ENCODE measurements at regions not wholly inside any gene's neighbourhood (a gene's known extent, or its start where the extent isn't known, plus 50 kb on each side); places are given as distances from the start of the nearest gene placed in this dataset.

GRCh38 chr6:139565591-139565990 lies 191.1 kb upstream of the CITED2 start:
- no peaks in the 10 kb centered on the region for H3K9me3 ChIP-seq (ENCODE audit: control insufficient read depth, insufficient read depth, low read length)
- no peaks in the 10 kb centered on the region for H3K27me3 ChIP-seq (ENCODE audit: control insufficient read depth, insufficient read depth, low read length)
- H3K4me1 ChIP-seq (ENCODE audit: control insufficient read depth, insufficient read depth, low read length) = peaks cover 2% of the 10 kb centered on the region
- no peak overlapping the region for H3K9ac ChIP-seq (ENCODE audit: low read depth, low read length)
- H3K4me3 ChIP-seq (ENCODE audit: low read depth, low read length) = no peak overlapping the region
- H3K36me3 ChIP-seq (ENCODE audit: control insufficient read depth, insufficient read depth, low read length) = no peaks in the 10 kb centered on the region

- Histone ChIP-seq H3K4me3 (ENCODE audit: low read depth, low read length) (no peak overlapping the region), H3K27me3 (ENCODE audit: control insufficient read depth, insufficient read depth, low read length) (no peaks in the 10 kb centered on the region), H3K36me3 (ENCODE audit: control insufficient read depth, insufficient read depth, low read length) (no peaks in the 10 kb centered on the region), H3K4me1 (ENCODE audit: control insufficient read depth, insufficient read depth, low read length) (no peaks in the 10 kb centered on the region), H3K9me3 (ENCODE audit: control insufficient read depth, insufficient read depth, low read length) (no peaks in the 10 kb centered on the region), H3K9ac (ENCODE audit: low read depth, low read length) (no peak overlapping the region)
These were observed 183.1 kb upstream of the CITED2 start for GRCh38 chr6:139557547-139557946.

DNA sequence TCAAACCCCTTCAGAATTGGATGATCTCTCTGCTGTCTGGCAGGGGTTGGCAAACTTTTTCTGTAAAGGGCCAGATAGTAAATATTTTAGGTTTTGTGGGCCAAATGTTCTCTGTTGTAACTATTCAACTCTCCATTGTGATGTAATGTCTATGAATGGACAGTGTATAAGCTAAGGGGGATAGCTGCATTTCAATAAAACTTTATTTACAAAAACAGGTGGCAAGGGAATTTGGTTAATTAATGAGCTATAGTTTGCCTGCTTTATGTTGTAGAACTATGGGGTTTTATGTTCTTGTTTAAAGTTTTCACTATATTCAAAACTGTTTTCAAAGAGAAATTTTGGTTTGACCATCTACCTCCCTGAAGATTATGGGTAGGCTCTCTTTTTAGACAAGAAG lies 182.1 kb upstream of the CITED2 start:
- H3K4me3 ChIP-seq (ENCODE audit: low read depth, low read length) = no peak overlapping the region
- H3K9ac ChIP-seq (ENCODE audit: low read depth, low read length) = no peak overlapping the region
- no peaks in the 10 kb centered on the region for H3K9me3 ChIP-seq (ENCODE audit: control insufficient read depth, insufficient read depth, low read length)
- no peaks in the 10 kb centered on the region for H3K27me3 ChIP-seq (ENCODE audit: control insufficient read depth, insufficient read depth, low read length)
- no peaks in the 10 kb centered on the region for H3K36me3 ChIP-seq (ENCODE audit: control insufficient read depth, insufficient read depth, low read length)
- no peaks in the 10 kb centered on the region for H3K4me1 ChIP-seq (ENCODE audit: control insufficient read depth, insufficient read depth, low read length)

GRCh38 chr6:139553916-139554315 lies 179.5 kb upstream of the CITED2 start:
- Histone ChIP-seq H3K4me3 (ENCODE audit: low read depth, low read length) (no peak overlapping the region), H3K4me1 (ENCODE audit: control insufficient read depth, insufficient read depth, low read length) (no peaks in the 10 kb centered on the region), H3K27me3 (ENCODE audit: control insufficient read depth, insufficient read depth, low read length) (no peaks in the 10 kb centered on the region), H3K9me3 (ENCODE audit: control insufficient read depth, insufficient read depth, low read length) (no peaks in the 10 kb centered on the region), H3K36me3 (ENCODE audit: control insufficient read depth, insufficient read depth, low read length) (no peaks in the 10 kb centered on the region), H3K9ac (ENCODE audit: low read depth, low read length) (no peak overlapping the region)

GRCh38 chr6:139551376-139551775 lies 176.9 kb upstream of the CITED2 start:
- Histone ChIP-seq H3K27me3 (ENCODE audit: control insufficient read depth, insufficient read depth, low read length) (no peaks in the 10 kb centered on the region), H3K4me3 (ENCODE audit: low read depth, low read length) (no peak overlapping the region), H3K36me3 (ENCODE audit: control insufficient read depth, insufficient read depth, low read length) (no peaks in the 10 kb centered on the region), H3K9me3 (ENCODE audit: control insufficient read depth, insufficient read depth, low read length) (no peaks in the 10 kb centered on the region), H3K9ac (ENCODE audit: low read depth, low read length) (no peak overlapping the region), H3K4me1 (ENCODE audit: control insufficient read depth, insufficient read depth, low read length) (no peaks in the 10 kb centered on the region)

DNA sequence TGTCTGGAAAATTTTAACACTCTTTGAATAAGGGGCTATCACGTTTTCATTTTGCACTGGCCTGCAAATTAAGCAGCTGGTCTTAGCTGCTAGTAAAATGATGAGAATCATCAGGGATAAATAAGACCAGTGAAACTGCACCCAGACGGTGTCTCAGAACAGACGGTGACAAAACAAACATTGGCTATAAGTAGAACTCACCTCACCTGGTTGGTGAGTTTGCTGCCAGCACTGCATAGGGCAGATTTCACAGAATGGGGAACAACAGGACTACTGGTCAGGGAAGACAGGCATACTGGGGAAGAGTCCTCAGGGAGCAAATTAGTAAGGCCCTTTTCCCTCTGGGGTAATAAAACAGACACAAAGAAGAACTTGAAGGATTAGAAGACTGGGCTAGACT lies 175.9 kb upstream of the CITED2 start:
- Histone ChIP-seq H3K36me3 (ENCODE audit: control insufficient read depth, insufficient read depth, low read length) (no peaks in the 10 kb centered on the region), H3K9me3 (ENCODE audit: control insufficient read depth, insufficient read depth, low read length) (no peaks in the 10 kb centered on the region), H3K4me1 (ENCODE audit: control insufficient read depth, insufficient read depth, low read length) (no peaks in the 10 kb centered on the region), H3K4me3 (ENCODE audit: low read depth, low read length) (no peak overlapping the region), H3K27me3 (ENCODE audit: control insufficient read depth, insufficient read depth, low read length) (no peaks in the 10 kb centered on the region), H3K9ac (ENCODE audit: low read depth, low read length) (no peak overlapping the region)

DNA sequence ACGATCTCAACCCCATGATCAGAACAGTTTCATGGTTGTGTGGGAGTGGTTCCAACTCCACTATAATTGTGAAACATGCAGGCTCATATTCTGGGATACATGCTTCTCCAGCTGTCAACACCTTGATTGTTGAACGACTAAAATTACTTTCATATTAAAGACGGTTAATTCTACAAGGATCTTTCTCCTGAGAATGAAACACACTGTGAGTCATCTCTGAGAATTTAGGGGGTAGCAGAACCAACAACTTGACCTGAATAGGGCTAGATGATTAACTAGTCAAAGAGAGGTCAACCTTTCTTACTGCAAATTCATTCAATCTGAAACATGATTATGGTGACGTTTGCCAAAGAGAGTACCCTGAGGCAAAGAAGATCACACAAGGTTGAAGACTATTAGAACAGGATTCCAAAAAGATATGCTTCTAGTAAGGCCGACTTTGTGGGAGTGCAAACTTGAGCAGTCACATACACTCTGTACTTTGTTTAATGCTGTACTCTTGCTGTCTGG lies 175.2 kb upstream of the CITED2 start:
- Histone ChIP-seq H3K9ac (ENCODE audit: low read depth, low read length) (no peak overlapping the region), H3K27me3 (ENCODE audit: control insufficient read depth, insufficient read depth, low read length) (no peaks in the 10 kb centered on the region), H3K36me3 (ENCODE audit: control insufficient read depth, insufficient read depth, low read length) (no peaks in the 10 kb centered on the region), H3K4me1 (ENCODE audit: control insufficient read depth, insufficient read depth, low read length) (no peaks in the 10 kb centered on the region), H3K9me3 (ENCODE audit: control insufficient read depth, insufficient read depth, low read length) (no peaks in the 10 kb centered on the region), H3K4me3 (ENCODE audit: low read depth, low read length) (no peak overlapping the region)

DNA sequence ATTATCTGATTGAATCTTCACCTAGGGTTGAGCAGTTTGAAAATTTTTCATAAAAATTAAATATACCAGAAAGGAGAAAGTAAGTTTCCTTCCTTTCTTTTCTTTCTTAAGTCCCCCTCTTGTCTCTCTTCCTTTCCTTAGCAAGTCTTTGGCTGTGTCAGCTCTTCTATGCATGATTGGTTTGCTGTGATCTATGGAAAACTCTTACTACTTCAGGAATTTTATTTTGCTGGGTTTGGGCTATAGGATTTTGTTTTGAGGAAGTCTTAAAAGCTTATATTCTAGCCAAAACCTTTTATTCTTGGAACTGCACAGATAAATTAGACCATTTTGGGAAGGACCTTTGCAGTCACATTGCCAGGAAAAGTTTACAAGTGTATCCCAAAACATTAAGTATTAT lies 173.4 kb upstream of the CITED2 start:
- H3K36me3 ChIP-seq (ENCODE audit: control insufficient read depth, insufficient read depth, low read length) = no peaks in the 10 kb centered on the region
- H3K9me3 ChIP-seq (ENCODE audit: control insufficient read depth, insufficient read depth, low read length) = no peaks in the 10 kb centered on the region

GRCh38 chr6:139547122-139547776 lies 172.8 kb upstream of the CITED2 start:
- Histone ChIP-seq H3K4me1 (ENCODE audit: control insufficient read depth, insufficient read depth, low read length) (no peaks in the 10 kb centered on the region), H3K4me3 (ENCODE audit: low read depth, low read length) (no peak overlapping the region), H3K36me3 (ENCODE audit: control insufficient read depth, insufficient read depth, low read length) (no peaks in the 10 kb centered on the region), H3K27me3 (ENCODE audit: control insufficient read depth, insufficient read depth, low read length) (no peaks in the 10 kb centered on the region), H3K9ac (ENCODE audit: low read depth, low read length) (no peak overlapping the region), H3K9me3 (ENCODE audit: control insufficient read depth, insufficient read depth, low read length) (no peaks in the 10 kb centered on the region)

More for the DNA sequence above, 173.4 kb upstream of the CITED2 start:
- Histone ChIP-seq H3K4me1 (ENCODE audit: control insufficient read depth, insufficient read depth, low read length) (no peaks in the 10 kb centered on the region), H3K9ac (ENCODE audit: low read depth, low read length) (no peak overlapping the region), H3K27me3 (ENCODE audit: control insufficient read depth, insufficient read depth, low read length) (no peaks in the 10 kb centered on the region), H3K4me3 (ENCODE audit: low read depth, low read length) (no peak overlapping the region)

DNA sequence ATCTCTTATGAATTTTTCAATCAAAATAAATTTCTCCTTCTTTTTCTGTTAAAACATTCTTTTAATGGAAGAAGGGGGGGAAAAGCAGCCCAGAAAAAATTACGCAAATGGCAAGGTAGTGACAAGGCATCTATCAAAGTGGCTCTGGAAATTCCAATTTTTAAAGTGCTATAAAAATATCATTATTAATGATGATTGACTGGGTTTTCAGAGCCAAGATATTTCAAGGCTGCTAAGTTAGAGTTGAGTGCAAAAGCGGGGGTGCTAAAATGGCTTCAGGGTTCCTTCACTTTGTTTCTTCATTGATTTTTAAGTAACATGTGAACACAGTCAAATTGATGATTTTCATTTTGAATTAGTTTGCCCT lies 171.6 kb upstream of the CITED2 start:
- Histone ChIP-seq H3K36me3 (ENCODE audit: control insufficient read depth, insufficient read depth, low read length) (no peaks in the 10 kb centered on the region), H3K9me3 (ENCODE audit: control insufficient read depth, insufficient read depth, low read length) (no peaks in the 10 kb centered on the region), H3K27me3 (ENCODE audit: control insufficient read depth, insufficient read depth, low read length) (no peaks in the 10 kb centered on the region), H3K4me1 (ENCODE audit: control insufficient read depth, insufficient read depth, low read length) (peaks cover under 1% of the 10 kb centered on the region), H3K4me3 (ENCODE audit: low read depth, low read length) (no peak overlapping the region), H3K9ac (ENCODE audit: low read depth, low read length) (no peak overlapping the region)

GRCh38 chr6:139545206-139546105 lies 171.0 kb upstream of the CITED2 start:
- Histone ChIP-seq H3K36me3 (ENCODE audit: control insufficient read depth, insufficient read depth, low read length) (no peaks in the 10 kb centered on the region), H3K4me3 (ENCODE audit: low read depth, low read length) (no peak overlapping the region), H3K27me3 (ENCODE audit: control insufficient read depth, insufficient read depth, low read length) (no peaks in the 10 kb centered on the region), H3K9me3 (ENCODE audit: control insufficient read depth, insufficient read depth, low read length) (no peaks in the 10 kb centered on the region), H3K4me1 (ENCODE audit: control insufficient read depth, insufficient read depth, low read length) (peaks cover 3% of the 10 kb centered on the region), H3K9ac (ENCODE audit: low read depth, low read length) (no peak overlapping the region)

DNA sequence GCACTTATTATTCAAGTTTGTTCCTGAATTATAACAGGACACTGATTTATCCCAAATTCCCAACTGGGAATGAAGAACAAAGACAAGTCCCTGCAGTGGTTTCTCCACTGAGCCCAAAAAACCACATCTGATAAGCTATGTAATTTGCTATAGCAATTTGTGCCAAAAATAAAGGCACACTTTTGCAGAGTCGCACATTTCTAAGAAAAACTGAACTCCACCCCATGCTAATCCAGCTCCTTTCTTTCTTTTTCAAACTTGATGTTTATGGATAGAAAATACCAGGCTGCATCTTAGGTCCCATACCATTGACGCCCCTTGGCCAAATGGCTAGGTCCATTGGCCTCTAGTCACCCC lies 170.2 kb upstream of the CITED2 start:
- H3K9me3 ChIP-seq (ENCODE audit: control insufficient read depth, insufficient read depth, low read length) = no peaks in the 10 kb centered on the region
- no peaks in the 10 kb centered on the region for H3K36me3 ChIP-seq (ENCODE audit: control insufficient read depth, insufficient read depth, low read length)
- H3K4me3 ChIP-seq (ENCODE audit: low read depth, low read length) = no peak overlapping the region
- peaks cover 3% of the 10 kb centered on the region for H3K4me1 ChIP-seq (ENCODE audit: control insufficient read depth, insufficient read depth, low read length)
- H3K27me3 ChIP-seq (ENCODE audit: control insufficient read depth, insufficient read depth, low read length) = no peaks in the 10 kb centered on the region
- H3K9ac ChIP-seq (ENCODE audit: low read depth, low read length) = no peak overlapping the region
